GM20000 (cell line): ENCODE measurements at regions not wholly inside any gene's neighbourhood (a gene's known extent, or its start where the extent isn't known, plus 50 kb on each side); places are given as distances from the start of the nearest gene placed in this dataset.

ENCODE experiments used
- DNase-seq: peaks from one replicate; pipeline ENCODE4 v3.0.0; 2012; ENCODE audit warnings: low spot score
- CTCF ChIP-seq: IDR thresholded peaks from 2 replicates; pipeline ENCODE4 v1.5.1; 2012; ENCODE audit warnings: mild to moderate bottlenecking, control low read depth; ENCODE audit errors: extremely low read depth, missing control alignments

GRCh38 chr7:52781250-52781649 is 254.2 kb upstream of the POM121L12 start:
- no peak for TF ChIP-seq CTCF
- no peak for DNase-seq

- no peak for TF ChIP-seq CTCF
- DNase-seq: no peak
These were observed 256.4 kb upstream of the POM121L12 start for GRCh38 chr7:52779004-52779403.

- DNase-seq: no peak
- no peak for TF ChIP-seq CTCF
These were observed 258.2 kb upstream of the POM121L12 start for GRCh38 chr7:52777051-52777822.

GRCh38 chr7:52775876-52776275 is 259.6 kb upstream of the POM121L12 start:
- no peak for TF ChIP-seq CTCF
- DNase-seq: no peak

- DNase-seq: no peak
These were observed 264.3 kb upstream of the POM121L12 start for GRCh38 chr7:52771177-52771576.

GRCh38 chr7:52764492-52765169 is 270.8 kb upstream of the POM121L12 start:
- no peak for TF ChIP-seq CTCF
- no peak for DNase-seq

More at GRCh38 chr7:52771177-52771576, 264.3 kb upstream of the POM121L12 start:
- no peak for TF ChIP-seq CTCF

GRCh38 chr7:52758356-52758755 is 277.1 kb upstream of the POM121L12 start:
- no peak for DNase-seq
- TF ChIP-seq CTCF: no peak
